HG03135 (cell line): ENCODE measurements at regions not wholly inside any gene's neighbourhood (a gene's known extent, or its start where the extent isn't known, plus 50 kb on each side); places are given as distances from the start of the nearest gene placed in this dataset.

ENCODE experiments used
- ATAC-seq: cut with Tn5 transposase; IDR thresholded peaks from one replicate; pipeline ENCODE4 v1.9.1; 2021; ENCODE audit warnings: mild to moderate bottlenecking, moderate library complexity; ENCODE audit not compliant: unreplicated experiment

DNA sequence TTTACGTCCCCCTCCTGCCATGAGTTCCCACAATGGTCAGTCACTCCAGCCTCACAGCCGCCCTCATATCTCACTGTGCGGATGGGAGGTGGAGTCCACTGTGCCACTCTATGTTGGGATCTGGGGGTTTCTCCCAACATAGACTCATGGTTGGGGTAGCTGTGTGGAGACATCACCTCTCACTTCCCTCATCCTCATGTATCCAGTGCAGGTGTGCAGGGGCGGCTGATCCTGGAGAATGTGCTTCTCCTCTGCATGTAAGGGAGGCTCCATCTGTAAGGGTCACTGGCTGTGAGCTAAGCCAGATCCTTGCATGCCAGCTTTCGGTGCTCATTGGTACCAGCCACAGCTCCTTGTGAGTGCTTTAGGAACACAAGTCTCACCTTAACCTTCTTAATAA, 400.8 kb downstream of the CDH26 start:
- ATAC-seq = no peak

GRCh38 chr20:60361761-60362395, 403.7 kb downstream of the CDH26 start:
- no peak for ATAC-seq

DNA sequence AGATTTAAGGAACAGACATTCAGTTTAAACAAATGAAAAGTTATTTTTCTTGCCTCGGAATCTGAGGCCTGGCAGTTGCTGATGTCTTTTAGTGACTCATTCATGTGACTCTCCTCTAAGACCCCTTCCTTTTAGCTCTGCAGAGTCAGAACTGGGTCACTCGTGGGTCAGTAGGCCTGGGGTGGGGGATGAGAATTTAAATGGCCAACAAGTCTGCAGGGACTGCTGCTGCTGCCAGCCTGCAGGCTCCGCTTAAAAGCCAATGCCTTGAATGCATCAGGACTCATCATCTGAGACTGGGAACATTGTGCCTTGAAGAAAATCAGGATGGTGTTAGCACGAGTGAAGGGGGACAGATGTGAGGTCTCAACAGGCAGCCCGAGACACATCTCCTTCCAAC, 404.3 kb downstream of the CDH26 start:
- no peak for ATAC-seq

GRCh38 chr20:60363698-60364097, 405.5 kb downstream of the CDH26 start:
- no peak for ATAC-seq

DNA sequence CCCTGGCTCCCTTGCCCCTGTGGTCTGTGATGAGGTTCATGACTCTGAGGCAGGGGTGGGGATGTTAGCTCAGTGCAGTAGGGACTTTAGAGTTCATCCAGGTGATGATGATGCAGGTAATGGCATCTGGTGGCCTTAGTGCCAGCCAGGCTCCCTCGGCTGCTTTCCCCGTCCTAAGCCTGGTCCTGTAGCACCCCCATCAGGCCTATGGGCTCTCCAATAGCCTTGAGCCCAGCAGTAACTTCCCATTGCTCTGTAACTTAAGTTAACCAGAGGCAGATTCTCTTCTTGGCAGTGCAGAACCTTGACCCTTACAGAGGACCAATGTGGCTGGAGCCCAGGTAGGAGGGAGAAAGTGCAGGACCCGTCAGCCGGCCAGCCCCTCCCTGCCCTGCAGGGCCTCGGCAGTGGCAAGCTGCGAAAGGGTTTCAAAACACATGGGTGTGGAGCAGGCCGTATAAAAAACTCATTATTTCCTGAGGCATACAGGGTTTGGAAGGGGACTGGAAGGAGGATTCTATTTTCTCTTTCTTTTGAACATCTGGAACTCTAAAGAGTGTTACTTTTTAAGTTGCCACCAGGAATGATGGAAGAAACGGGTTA, 406.9 kb downstream of the CDH26 start:
- no peak for ATAC-seq

DNA sequence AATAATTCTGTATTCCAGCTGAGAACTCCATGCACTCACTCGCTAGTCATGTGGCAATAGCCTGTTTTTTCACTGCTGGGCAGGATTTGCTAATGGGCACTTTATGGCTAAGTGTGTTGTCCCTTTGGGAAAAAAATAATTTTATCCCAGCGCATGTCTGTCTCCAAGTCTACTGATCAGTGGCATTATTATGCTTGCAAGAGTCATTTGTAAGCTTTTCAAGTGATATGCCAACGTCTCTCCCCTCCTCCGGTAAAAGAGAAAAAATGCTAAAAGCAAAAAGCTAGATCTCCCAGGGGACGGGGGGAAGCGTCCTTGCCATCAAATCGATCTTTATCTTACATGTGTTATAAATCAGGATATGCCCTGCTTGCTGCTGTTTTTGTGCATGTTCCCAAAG, 407.7 kb downstream of the CDH26 start:
- ATAC-seq = no peak

DNA sequence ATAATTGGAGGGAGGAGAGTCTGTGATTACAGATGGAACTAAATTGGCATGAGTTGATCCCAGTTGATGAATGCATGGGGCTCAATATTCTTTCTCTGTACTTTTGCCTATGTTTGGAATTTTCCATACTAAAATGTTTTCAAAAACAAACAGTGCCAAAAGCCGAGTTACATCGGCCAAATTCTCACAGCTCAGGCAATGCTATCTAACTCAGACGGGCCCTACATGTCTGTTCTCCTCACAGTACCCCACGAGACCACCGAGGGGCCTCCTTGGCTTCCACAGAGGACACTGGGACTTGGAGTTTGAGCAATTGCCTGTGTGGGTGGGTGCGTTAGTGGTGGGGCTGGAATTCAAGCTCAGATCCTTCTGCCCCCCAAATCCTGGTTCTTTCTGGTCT, 413.2 kb downstream of the CDH26 start:
- ATAC-seq = no peak

GRCh38 chr20:60372275-60372674, 414.1 kb downstream of the CDH26 start:
- ATAC-seq = no peak

GRCh38 chr20:60372822-60373221, 414.6 kb downstream of the CDH26 start:
- ATAC-seq = no peak

- no peak for ATAC-seq
Measured at GRCh38 chr20:60378620-60379019, 420.4 kb downstream of the CDH26 start.

DNA sequence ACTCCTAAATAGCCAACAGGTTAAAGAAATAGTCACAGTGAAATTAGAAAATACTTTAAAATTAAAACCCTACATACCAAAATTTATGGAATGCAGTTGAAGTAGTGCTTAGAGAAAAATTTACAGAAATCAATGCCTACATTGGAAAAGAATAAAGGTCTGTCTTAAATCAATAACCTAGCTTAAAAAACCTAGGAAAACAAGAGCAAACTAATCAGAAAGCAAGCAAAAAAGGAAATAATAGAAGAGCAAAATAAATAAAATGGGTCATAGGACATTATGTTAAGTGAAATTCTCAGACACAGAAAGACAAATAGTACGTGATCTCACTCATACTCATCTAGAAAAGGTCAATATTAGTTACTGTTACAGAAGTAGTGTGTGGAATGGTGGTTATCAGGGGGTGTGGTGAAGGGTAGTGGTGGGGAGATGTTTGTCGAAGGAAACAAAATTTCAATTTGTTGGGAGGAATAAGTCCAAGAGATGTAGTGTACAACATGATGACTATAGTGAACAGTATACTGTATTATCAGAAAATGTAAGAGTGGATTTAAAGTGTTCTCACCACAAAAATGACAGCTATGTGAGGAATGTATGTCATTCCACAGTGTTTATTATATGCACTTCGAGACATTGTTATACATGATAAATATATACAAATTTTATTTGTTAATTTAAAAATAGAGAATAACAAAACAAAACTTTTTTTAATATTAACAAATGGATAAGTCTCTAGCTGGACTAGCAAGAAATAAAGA, 423.6 kb downstream of the CDH26 start:
- no peak for ATAC-seq

- no peak for ATAC-seq
Measured at GRCh38 chr20:60389441-60389840, 431.2 kb downstream of the CDH26 start.

GRCh38 chr20:60389882-60390281, 431.7 kb downstream of the CDH26 start:
- no peak for ATAC-seq

DNA sequence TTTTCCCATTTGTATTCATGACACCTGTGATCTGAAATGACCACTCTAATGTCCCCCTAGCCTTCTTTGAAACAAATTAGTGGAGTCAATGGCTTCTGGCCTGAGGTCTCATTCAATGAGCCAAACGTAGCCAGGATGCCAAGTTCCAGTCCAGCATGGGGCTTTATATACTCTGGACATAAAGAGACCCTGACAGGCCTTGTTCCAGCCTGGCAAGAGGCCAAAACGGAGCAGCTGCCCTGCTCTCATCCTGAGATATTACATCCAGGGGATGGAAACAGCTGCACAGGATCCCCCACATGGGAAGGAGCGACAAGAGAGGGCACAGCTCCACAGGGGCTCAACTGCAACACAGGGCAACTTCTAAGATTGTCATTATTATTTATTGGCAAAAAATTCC, 437.8 kb downstream of the CDH26 start:
- ATAC-seq = no peak

DNA sequence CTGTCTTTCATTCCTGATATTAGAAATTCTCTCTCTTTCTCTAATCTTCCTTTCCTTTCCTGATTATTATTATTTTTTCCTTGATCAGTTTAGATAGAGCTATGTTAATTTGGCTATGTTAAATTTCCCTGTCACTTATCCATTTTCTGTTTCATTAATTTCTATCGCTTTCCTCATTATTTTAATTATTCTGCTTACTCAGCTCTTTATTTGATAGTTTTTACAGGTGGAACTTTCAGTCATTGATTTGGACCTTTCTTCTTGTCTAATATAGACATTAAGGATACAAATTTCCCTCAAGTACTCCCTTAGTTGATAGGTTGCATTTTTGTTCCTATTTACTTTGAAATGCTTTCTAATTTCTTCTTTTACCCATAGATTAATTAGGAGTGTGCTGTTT, 442.3 kb downstream of the CDH26 start:
- no peak for ATAC-seq

DNA sequence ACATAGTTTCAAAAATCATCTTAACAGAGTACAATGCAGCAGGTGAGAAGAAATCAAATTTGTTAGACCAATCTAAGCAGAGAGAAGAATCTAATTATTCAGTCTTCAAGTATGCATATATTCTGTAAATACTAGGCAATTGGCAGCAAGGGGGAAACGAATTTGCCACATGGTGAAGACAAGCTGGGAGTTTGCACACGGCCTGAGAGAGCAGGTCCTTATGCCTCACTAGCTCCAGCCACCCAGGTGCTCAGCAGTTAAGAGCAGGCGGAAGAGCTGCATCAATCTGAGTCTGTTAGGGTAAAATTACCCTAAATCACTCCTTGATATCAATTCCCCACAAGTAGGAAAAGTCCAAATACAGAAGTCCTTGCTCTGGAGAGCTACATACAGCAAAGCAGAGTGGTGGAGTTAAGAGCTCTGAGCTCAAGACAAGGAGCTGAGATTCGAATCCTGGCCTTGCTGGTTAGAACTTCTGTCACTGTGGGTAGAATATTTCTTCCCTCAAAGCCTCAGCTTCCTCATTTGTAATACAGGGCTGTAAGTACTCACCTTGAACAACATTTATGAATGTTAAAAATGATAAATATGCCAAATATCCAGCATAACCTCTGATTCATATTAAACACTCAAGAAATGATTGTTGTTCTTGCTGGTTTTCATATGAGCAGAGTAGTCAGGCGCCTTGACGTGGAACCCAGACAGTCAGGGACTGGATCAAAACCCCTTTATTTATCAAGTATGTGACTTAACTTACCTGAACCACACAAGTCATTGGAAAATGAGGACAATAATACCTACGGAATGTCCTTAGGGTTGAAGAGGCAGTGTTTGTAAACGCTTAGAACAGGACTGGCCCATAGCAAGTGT, 444.2 kb downstream of the CDH26 start:
- ATAC-seq = no peak

DNA sequence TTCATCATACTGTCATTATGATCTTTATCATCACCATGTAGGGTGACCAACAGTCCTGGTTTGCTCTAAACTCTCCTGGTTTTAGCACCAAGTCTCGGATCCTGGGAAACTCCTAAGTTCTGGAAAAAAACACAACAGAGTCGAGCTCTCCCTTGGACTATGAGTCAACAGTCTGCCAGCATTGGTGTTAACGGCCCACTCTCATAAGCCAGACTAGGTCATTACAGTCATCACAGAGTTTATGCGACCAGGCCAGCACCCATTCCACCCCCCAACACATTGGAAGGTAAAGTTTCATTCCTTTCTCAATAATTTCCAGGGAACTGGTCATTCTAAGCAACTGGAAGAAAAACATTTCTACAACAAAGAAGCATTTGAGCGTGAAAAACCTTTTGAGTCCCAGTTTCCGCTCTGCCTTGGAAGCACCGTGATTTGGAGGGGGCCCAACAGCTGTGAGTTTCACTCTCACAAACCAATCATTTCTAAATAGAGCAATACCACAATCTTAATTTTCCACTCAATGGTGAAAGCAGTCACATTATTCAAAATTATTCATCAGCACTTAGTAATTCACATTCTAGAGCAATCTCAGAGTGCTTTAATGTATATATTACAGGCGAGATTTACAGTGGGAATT, 445.0 kb downstream of the CDH26 start:
- ATAC-seq = no peak

DNA sequence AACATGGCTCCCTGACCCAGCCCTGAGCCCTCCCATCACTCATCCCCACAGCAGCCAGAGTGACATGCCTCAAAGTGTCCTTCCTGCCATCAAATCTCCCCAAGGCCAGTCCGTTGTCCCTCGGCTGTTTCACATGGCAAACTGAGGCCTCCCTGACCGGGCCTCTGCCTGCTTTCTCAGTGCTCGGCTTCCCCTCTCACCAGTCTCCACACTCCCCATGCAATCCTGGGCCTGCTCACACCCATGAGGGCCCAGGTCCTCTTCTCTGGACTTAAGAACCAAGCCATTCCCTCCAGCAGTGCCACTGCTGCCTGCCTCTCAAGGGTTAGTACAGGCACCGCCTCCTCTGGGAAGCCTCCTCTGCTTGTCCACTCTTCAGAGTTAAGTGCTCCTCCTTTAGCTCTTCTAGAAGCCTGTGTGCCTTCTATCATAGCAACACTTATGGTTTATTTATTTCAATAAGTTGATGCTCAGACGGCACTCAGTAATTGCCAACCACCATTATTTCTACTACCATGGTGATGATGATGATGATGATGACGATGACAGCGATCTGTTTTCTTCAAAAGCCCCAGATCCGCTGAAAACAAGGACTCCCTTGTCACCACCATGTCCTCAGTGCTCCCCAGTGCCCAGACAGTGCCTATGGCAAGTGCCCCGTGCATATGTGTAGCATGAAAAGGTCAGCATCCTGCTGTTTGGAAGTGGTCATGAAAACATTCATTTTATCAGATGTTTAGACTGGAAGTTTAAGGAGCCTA, 449.0 kb downstream of the CDH26 start:
- no peak for ATAC-seq

GRCh38 chr20:60407938-60408337, 449.7 kb downstream of the CDH26 start:
- no peak for ATAC-seq

DNA sequence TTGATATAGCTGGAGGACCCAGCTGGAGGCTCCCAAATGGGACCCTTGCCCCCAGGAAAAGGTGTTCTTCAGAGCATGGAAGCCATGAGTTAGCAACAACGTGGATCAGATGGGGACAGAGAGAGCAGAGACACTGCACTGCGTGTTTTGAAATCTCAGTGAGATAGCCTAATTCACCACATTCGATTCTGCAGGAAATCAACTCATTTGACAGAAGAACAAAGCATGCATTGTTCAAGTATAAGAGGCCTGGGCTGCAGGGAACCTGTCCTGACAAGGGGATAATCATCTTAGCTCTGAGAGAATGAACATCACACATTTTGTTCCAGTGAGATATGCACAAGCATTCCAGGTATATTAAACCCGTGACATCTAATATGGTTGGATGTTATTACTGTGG, 450.2 kb downstream of the CDH26 start:
- ATAC-seq = no peak
